ENCODE measurements at regions not wholly inside any gene's neighbourhood (a gene's known extent, or its start where the extent isn't known, plus 50 kb on each side); places are given as distances from the start of the nearest gene placed in this dataset.

- TF ChIP-seq CTCF (IDR thresholded peaks at IDR 0.05; ENCODE audit: low read depth, low read length, poor library complexity, severe bottlenecking) (no peak), EZH2phosphoT487 (IDR thresholded peaks at IDR 0.05; ENCODE audit: borderline replicate concordance, low read length) (no peak)
Measured at GRCh38 chr1:60832367-60832766, 250.0 kb upstream of the NFIA start.

All from DOHH2 (cell line).